ENCODE measurements at regions not wholly inside any gene's neighbourhood (a gene's known extent, or its start where the extent isn't known, plus 50 kb on each side); places are given as distances from the start of the nearest gene placed in this dataset.

DNA sequence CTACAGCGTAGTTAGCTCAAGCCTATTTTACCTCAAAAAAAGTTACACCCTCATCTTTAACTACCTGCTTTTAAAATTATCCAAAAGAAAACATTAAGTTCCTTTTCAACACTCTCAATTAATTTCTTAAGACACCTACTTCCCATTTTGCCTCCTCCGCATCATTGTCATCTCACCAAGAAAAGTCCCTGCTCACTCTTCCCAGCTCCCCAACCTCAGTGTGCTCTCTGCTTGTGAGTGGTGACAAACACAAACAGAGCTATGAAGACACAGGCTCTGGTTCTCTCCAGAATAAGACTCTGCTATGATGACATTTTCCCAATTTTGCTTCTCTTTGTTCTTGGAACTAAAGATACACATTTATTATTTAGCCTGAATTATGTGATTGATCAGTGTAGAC lies 385.1 kb upstream of the HTR2A start:
- no peak for FAIRE-seq
- TF ChIP-seq SPI1 (IDR thresholded peaks at IDR 0.05; ENCODE audit: low read depth, low read length) (no peak), POU2F2 (IDR thresholded peaks at IDR 0.05; ENCODE audit: low read depth, low read length) (no peak), TAF1 (IDR thresholded peaks at IDR 0.05; ENCODE audit: low read depth, low read length) (no peak), POLR2A (IDR thresholded peaks at IDR 0.05; ENCODE audit: low read depth, low read length) (no peak), POLR2AphosphoS5 (IDR thresholded peaks at IDR 0.05; ENCODE audit: low read depth, low read length) (no peak), PAX5 (IDR thresholded peaks at IDR 0.05; ENCODE audit: insufficient read depth, low read length, severe bottlenecking) (no peak)
- DNase-seq (ENCODE audit: insufficient read length, low spot score), result no peak

DNA sequence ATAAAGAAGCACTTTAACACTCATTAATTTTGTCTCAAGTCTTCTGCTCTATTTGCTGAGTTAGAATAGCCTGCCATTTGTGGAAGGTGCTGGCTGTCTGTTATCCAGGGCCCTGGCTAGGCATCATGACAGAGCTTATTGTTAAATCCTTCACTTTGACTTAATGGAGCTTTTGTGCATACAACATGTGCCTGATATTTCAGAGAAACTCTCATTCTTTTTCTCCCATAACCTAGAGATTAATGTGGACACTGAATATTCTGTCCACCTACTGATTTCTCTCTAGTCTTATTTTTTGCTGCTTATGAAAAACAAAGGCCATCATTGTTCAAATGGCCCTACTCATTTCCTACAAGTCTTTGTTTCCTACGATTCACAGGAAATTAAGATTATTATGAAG lies 383.1 kb upstream of the HTR2A start:
- FAIRE-seq (no peak), DNase-seq (ENCODE audit: insufficient read length, low spot score) (no peak)
- TF ChIP-seq PAX5 (IDR thresholded peaks at IDR 0.05; ENCODE audit: insufficient read depth, low read length, severe bottlenecking), result no peak
- no peak for TF ChIP-seq TAF1 (IDR thresholded peaks at IDR 0.05; ENCODE audit: low read depth, low read length)
- TF ChIP-seq POU2F2 (IDR thresholded peaks at IDR 0.05; ENCODE audit: low read depth, low read length), result no peak
- TF ChIP-seq POLR2A (IDR thresholded peaks at IDR 0.05; ENCODE audit: low read depth, low read length), result no peak
- TF ChIP-seq SPI1 (IDR thresholded peaks at IDR 0.05; ENCODE audit: low read depth, low read length), result no peak
- TF ChIP-seq POLR2AphosphoS5 (IDR thresholded peaks at IDR 0.05; ENCODE audit: low read depth, low read length), result no peak

DNA sequence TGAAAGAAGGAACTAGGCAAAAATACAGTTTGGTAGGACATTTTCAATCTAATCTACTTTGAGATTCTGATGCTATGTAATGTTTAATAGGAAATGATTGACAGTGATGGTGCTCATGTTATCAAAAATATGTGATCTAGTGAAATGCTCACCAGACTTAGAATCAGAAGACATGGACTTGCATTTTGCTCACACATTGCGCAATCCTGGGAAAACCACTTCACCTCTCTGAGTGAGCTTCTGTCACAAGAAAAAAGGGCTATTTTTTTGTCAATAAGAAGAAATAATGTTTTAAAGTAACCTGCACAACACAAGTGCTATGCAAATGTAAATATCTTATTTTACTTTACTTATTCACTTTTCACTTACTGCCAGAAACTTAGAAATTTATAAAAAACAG lies 380.9 kb upstream of the HTR2A start:
- no peak for DNase-seq (ENCODE audit: insufficient read length, low spot score)
- TF ChIP-seq POU2F2 (IDR thresholded peaks at IDR 0.05; ENCODE audit: low read depth, low read length), result no peak
- FAIRE-seq, result no peak

DNA sequence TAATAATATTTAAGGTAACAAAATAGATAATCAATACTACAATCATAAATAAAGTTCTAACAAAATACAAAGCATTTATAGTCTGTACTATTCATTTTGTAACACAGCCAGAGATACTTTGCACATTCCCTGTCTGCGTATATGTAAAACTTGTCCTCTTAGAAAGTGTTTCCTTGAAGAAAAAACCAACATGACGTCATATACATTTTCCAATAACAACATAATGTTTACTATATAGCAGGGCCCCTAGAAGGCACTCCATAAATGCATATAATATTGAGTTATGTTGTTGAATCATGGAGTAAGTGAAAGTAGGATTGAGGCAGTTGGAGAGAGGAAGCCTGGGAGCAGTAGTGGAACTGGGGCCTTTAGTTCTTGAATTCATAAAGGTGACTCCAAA lies 371.4 kb upstream of the HTR2A start:
- no peak for DNase-seq (ENCODE audit: insufficient read length, low spot score)
- TF ChIP-seq POU2F2 (IDR thresholded peaks at IDR 0.05; ENCODE audit: low read depth, low read length), result no peak
- no peak for TF ChIP-seq TAF1 (IDR thresholded peaks at IDR 0.05; ENCODE audit: low read depth, low read length)
- no peak for TF ChIP-seq SPI1 (IDR thresholded peaks at IDR 0.05; ENCODE audit: low read depth, low read length)
- TF ChIP-seq POLR2AphosphoS5 (IDR thresholded peaks at IDR 0.05; ENCODE audit: low read depth, low read length), result no peak
- no peak for TF ChIP-seq PAX5 (IDR thresholded peaks at IDR 0.05; ENCODE audit: insufficient read depth, low read length, severe bottlenecking)
- FAIRE-seq, result no peak

DNA sequence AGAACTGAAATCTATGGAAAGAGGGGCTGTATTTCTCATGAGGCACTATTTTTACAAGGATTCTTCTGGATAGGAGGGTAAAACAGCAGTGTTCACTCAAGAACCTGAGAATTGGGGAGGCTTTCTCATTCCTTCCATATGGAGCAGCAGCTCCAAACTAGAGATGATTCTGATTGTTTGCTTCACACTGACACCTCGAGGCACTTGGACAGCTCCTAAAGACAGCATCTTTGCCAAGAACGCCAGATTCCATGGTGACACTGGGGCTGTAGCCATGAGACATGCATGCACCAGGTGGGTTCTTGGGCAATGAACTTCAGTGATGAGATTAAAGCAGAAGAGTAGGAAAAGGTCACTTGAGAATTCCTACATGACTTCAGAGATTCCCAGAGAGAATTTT lies 361.5 kb upstream of the HTR2A start:
- TF ChIP-seq SPI1 (IDR thresholded peaks at IDR 0.05; ENCODE audit: low read depth, low read length), result no peak
- no peak for TF ChIP-seq POU2F2 (IDR thresholded peaks at IDR 0.05; ENCODE audit: low read depth, low read length)
- no peak for FAIRE-seq
- DNase-seq (ENCODE audit: insufficient read length, low spot score), result no peak

DNA sequence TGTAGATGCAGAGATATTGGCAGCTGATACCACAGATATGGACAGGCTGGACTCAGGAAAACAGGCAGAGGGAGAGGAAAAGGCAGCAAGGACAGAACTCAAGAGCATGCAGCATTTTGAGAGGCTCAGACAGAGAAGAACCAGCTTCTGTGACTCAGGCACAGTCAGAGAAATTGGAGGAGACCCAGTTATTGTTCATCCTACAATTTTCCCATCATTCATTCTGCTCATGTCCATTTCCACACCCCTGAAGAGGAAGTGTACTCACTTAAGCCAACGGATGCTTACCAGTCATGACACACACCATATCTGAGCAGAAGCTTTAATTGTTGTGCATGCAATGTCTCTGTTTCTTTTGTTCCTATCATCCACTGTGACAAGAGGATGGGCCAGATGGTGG lies 359.8 kb upstream of the HTR2A start:
- no peak for DNase-seq (ENCODE audit: insufficient read length, low spot score)
- FAIRE-seq, result no peak
- TF ChIP-seq TAF1 (IDR thresholded peaks at IDR 0.05; ENCODE audit: low read depth, low read length) (no peak), POLR2A (IDR thresholded peaks at IDR 0.05; ENCODE audit: low read depth, low read length) (no peak), SPI1 (IDR thresholded peaks at IDR 0.05; ENCODE audit: low read depth, low read length) (no peak), POLR2AphosphoS5 (IDR thresholded peaks at IDR 0.05; ENCODE audit: low read depth, low read length) (no peak), POU2F2 (IDR thresholded peaks at IDR 0.05; ENCODE audit: low read depth, low read length) (no peak), PAX5 (IDR thresholded peaks at IDR 0.05; ENCODE audit: insufficient read depth, low read length, severe bottlenecking) (no peak)

DNA sequence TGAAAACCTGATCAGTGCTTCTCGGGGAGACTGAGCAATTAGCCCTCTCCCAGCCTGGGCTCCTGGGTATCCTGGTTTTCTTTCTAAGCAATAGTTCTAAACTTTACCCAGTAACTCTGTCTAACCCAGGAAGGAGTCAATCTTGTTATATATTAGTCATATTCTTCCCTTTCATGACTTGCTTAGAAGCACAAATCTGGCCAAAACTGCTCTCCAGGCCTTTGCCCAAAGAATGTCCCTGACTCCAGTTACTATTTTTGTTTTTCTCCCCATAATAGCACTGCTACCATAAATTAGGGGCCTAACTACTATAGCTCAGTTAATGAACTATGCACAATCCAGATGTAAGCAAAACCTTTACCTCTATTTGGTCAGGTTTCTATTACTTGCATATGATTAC lies 355.8 kb upstream of the HTR2A start:
- TF ChIP-seq PAX5 (IDR thresholded peaks at IDR 0.05; ENCODE audit: insufficient read depth, low read length, severe bottlenecking) (no peak), POLR2A (IDR thresholded peaks at IDR 0.05; ENCODE audit: low read depth, low read length) (no peak), POLR2AphosphoS5 (IDR thresholded peaks at IDR 0.05; ENCODE audit: low read depth, low read length) (no peak), SPI1 (IDR thresholded peaks at IDR 0.05; ENCODE audit: low read depth, low read length) (no peak), TAF1 (IDR thresholded peaks at IDR 0.05; ENCODE audit: low read depth, low read length) (no peak), POU2F2 (IDR thresholded peaks at IDR 0.05; ENCODE audit: low read depth, low read length) (no peak)
- FAIRE-seq (no peak), DNase-seq (ENCODE audit: insufficient read length, low spot score) (no peak)

DNA sequence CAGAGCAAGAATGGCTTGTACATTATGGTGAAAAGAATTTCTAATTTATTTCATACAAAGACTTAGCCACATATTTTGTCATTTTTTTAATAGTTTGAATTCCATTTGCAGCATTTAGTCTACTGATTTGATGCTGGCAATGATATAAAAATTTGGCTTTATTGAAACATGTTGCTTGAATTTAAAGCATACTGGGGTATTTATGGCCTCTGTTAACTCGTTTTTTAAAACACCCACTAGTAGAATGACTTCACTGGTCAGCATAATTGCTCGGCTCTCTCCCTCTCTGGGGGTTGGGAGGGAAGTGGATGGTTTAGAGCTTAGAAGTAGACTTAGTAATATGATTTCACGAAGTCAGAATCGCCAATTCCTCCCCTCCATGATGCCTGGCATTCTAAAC lies 354.9 kb upstream of the HTR2A start:
- TF ChIP-seq POLR2A (IDR thresholded peaks at IDR 0.05; ENCODE audit: low read depth, low read length), result no peak
- no peak for TF ChIP-seq TAF1 (IDR thresholded peaks at IDR 0.05; ENCODE audit: low read depth, low read length)
- TF ChIP-seq POLR2AphosphoS5 (IDR thresholded peaks at IDR 0.05; ENCODE audit: low read depth, low read length), result no peak
- TF ChIP-seq SPI1 (IDR thresholded peaks at IDR 0.05; ENCODE audit: low read depth, low read length), result no peak
- no peak for TF ChIP-seq POU2F2 (IDR thresholded peaks at IDR 0.05; ENCODE audit: low read depth, low read length)
- no peak for TF ChIP-seq PAX5 (IDR thresholded peaks at IDR 0.05; ENCODE audit: insufficient read depth, low read length, severe bottlenecking)
- FAIRE-seq (no peak), DNase-seq (ENCODE audit: insufficient read length, low spot score) (no peak)

DNA sequence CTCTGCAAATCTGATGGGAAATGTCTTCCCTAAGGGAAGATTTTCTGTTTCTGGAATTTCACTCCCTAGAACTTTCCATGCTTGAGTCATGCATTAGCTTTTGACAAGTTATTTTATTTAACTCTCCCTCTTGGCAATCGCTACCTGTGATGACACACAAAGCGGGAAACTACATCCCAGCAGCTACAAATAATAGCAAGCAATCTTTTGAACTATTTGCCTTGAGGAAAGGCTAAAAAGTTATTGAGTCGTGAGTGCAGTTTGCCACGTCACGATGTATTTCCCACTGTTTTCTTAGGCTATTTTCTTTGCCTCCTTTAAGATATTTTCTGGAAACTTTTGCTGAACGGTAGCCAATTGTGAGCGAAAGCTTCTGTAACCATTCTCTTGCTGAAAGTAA lies 353.3 kb upstream of the HTR2A start:
- no peak for TF ChIP-seq POLR2A (IDR thresholded peaks at IDR 0.05; ENCODE audit: low read depth, low read length)
- TF ChIP-seq TAF1 (IDR thresholded peaks at IDR 0.05; ENCODE audit: low read depth, low read length), result no peak
- no peak for TF ChIP-seq POLR2AphosphoS5 (IDR thresholded peaks at IDR 0.05; ENCODE audit: low read depth, low read length)
- no peak for TF ChIP-seq SPI1 (IDR thresholded peaks at IDR 0.05; ENCODE audit: low read depth, low read length)
- TF ChIP-seq PAX5 (IDR thresholded peaks at IDR 0.05; ENCODE audit: insufficient read depth, low read length, severe bottlenecking), result no peak
- no peak for TF ChIP-seq POU2F2 (IDR thresholded peaks at IDR 0.05; ENCODE audit: low read depth, low read length)
- DNase-seq (ENCODE audit: insufficient read length, low spot score) (no peak), FAIRE-seq (no peak)

DNA sequence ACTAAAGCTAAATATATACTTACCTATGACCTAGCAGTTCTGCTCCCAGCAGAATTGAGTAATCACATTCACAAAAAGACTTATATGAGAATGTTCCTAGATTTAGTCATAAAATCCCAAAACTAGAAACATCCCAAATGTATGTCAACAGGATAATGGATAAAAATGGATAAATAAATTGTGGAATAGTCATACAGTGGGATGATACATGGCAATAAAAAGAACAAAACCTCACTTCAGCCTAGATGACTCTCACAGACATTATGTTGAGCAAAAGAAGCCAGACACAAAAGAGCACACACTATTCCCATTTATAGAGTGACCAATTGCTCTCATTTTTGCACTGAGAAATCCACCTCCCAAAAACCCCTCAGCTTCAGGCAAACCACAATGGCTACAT lies 352.4 kb upstream of the HTR2A start:
- FAIRE-seq (no peak), DNase-seq (ENCODE audit: insufficient read length, low spot score) (no peak)
- TF ChIP-seq POLR2A (IDR thresholded peaks at IDR 0.05; ENCODE audit: low read depth, low read length), result no peak
- no peak for TF ChIP-seq SPI1 (IDR thresholded peaks at IDR 0.05; ENCODE audit: low read depth, low read length)
- TF ChIP-seq TAF1 (IDR thresholded peaks at IDR 0.05; ENCODE audit: low read depth, low read length), result no peak
- no peak for TF ChIP-seq POU2F2 (IDR thresholded peaks at IDR 0.05; ENCODE audit: low read depth, low read length)
- no peak for TF ChIP-seq PAX5 (IDR thresholded peaks at IDR 0.05; ENCODE audit: insufficient read depth, low read length, severe bottlenecking)
- TF ChIP-seq POLR2AphosphoS5 (IDR thresholded peaks at IDR 0.05; ENCODE audit: low read depth, low read length), result no peak

DNA sequence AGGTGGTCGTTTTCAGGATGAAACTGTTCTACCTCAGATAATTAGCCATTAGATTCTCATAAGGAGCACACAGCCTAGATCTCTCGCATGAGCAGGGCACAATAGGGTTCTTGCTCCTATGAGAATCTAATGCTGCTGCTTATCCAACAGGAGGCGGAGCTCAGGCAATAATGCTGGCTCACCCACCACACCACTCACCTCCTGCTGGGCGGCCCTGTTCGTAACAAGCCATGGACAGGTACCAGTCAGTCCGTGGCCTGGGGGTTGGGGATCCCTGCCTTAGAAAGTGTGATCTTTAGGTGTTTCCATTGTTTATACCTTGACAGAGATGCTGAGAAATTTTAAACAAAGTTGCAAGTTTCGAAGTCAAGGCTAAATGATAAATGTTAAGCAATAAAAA lies 344.6 kb upstream of the HTR2A start:
- FAIRE-seq, result no peak
- DNase-seq (ENCODE audit: insufficient read length, low spot score), result no peak
- TF ChIP-seq POU2F2 (IDR thresholded peaks at IDR 0.05; ENCODE audit: low read depth, low read length), result no peak
- TF ChIP-seq PAX5 (IDR thresholded peaks at IDR 0.05; ENCODE audit: insufficient read depth, low read length, severe bottlenecking), result no peak
- TF ChIP-seq SPI1 (IDR thresholded peaks at IDR 0.05; ENCODE audit: low read depth, low read length), result no peak
- TF ChIP-seq TAF1 (IDR thresholded peaks at IDR 0.05; ENCODE audit: low read depth, low read length), result no peak
- no peak for TF ChIP-seq POLR2AphosphoS5 (IDR thresholded peaks at IDR 0.05; ENCODE audit: low read depth, low read length)
